22Rv1 (cell line): ENCODE measurements at regions not wholly inside any gene's neighbourhood (a gene's known extent, or its start where the extent isn't known, plus 50 kb on each side); places are given as distances from the start of the nearest gene placed in this dataset.

Source experiments
- H3K27ac ChIP-seq: fragments of 450-650 bp; 2 replicates; pipeline ENCODE4 v1.5.1; 2017
- ZFX ChIP-seq: fragments of 450-650 bp; IDR thresholded peaks from 2 replicates; pipeline ENCODE4 v1.6.1; 2017; ENCODE audit warnings: antibody characterized with exemption, borderline replicate concordance
- TF ChIP-seq, protein P1 (sequence below): fragments of 450-650 bp; IDR thresholded peaks from 2 replicates; pipeline ENCODE4 v1.5.1; 2017; ENCODE audit warnings: mild to moderate bottlenecking

DNA sequence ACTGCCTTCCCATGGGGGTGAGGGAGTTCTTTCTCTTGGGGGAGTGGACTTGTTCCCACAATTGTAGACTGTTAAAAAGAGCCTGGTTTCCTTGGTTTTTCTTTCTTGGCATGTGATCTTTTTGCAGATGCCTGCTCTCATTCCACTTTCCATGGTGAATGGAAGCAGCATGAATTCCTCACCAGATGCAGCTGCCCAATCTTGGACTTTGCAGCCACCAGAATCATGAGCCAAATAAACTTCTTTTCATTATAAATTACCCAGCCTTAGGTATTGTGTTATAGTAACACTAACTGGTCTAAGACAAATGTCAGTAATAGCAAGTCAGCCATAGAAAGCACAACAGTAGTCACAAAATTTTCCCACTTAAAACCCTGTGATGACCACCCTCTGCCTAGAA lies 260.5 kb upstream of the THBS1 start:
- H3K27ac ChIP-seq = no peak overlapping the region
- no peak for TF ChIP-seq ZFX
- TF ChIP-seq, protein P1, sequence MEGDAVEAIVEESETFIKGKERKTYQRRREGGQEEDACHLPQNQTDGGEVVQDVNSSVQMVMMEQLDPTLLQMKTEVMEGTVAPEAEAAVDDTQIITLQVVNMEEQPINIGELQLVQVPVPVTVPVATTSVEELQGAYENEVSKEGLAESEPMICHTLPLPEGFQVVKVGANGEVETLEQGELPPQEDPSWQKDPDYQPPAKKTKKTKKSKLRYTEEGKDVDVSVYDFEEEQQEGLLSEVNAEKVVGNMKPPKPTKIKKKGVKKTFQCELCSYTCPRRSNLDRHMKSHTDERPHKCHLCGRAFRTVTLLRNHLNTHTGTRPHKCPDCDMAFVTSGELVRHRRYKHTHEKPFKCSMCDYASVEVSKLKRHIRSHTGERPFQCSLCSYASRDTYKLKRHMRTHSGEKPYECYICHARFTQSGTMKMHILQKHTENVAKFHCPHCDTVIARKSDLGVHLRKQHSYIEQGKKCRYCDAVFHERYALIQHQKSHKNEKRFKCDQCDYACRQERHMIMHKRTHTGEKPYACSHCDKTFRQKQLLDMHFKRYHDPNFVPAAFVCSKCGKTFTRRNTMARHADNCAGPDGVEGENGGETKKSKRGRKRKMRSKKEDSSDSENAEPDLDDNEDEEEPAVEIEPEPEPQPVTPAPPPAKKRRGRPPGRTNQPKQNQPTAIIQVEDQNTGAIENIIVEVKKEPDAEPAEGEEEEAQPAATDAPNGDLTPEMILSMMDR = no peak

DNA sequence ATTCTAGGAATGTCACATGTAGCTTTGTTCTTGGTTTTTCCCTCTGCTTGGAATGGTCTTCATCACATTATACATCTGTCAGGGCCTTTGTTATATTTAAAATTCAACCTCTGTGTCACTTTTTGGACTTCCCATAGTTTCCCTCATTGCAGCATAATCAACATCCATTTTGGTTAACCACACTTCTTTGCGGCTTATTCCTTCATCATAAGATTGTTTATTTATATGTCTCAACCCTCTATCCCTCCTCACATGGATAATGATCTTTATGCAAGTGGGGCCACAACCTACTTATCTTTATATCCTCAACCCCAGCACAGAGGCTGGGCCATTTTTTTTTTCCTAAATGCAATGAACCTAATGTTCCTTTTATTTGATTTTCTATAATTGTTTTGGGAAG lies 260.0 kb upstream of the THBS1 start:
- no peak overlapping the region for H3K27ac ChIP-seq
- TF ChIP-seq ZFX = no peak
- TF ChIP-seq, protein P1 = no peak

DNA sequence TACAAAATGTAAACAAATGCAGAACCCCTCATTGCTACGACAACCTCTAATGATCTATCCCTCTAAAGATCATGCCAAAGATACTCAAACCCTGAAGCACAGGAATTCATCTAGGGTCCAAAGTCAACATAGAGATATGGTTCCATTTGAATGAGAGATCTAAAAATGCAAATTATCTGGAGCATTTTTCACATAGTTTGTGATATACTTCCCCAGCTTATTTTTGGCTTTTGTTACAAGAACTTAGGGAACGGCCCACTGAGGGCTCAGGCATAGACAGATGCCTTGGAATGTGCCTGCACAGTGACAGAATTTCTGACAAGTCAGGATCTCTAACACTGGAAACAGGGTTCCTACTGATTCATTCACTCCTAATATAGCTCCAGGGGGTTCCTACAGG lies 258.9 kb upstream of the THBS1 start:
- H3K27ac ChIP-seq = no peak overlapping the region
- TF ChIP-seq ZFX = no peak
- TF ChIP-seq, protein P1 = no peak

DNA sequence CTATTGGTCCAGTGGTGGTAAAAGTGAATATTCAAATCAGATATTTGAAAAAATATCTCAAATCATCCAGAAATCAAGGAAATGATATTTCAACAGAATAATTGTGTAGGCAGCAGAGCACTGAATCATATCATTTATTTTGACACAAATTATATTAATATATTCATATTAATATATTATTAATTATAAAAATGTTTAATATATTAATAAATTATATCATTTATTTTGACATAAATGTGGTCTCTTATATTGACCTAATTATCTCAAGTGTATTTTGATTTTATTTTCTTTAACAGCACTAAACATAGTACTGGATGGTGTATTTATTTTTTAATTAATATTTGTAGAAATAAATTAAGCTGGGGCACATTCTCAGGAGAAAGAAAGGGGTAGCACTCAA lies 257.7 kb upstream of the THBS1 start:
- no peak overlapping the region for H3K27ac ChIP-seq
- no peak for TF ChIP-seq ZFX
- TF ChIP-seq, protein P1 = no peak

DNA sequence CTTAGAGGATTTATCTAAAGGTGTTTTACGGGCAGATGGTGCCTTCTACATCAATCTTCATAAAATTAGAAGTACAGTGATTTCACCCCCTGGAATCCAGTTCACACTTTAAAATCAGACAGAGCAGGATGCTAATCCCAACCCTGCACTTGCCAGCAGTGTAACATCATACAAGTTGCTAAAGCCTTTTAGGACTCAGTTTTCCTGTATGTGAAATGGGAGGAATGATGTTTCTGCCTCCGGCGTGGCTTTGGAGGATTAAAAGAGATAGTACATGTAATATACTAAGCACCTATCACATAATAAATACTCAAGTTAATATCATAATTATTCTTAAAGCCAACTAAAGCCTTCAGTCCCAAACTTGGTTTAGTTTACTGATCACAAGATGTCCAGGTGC lies 257.2 kb upstream of the THBS1 start:
- no peak overlapping the region for H3K27ac ChIP-seq
- TF ChIP-seq, protein P1 = no peak
- no peak for TF ChIP-seq ZFX

DNA sequence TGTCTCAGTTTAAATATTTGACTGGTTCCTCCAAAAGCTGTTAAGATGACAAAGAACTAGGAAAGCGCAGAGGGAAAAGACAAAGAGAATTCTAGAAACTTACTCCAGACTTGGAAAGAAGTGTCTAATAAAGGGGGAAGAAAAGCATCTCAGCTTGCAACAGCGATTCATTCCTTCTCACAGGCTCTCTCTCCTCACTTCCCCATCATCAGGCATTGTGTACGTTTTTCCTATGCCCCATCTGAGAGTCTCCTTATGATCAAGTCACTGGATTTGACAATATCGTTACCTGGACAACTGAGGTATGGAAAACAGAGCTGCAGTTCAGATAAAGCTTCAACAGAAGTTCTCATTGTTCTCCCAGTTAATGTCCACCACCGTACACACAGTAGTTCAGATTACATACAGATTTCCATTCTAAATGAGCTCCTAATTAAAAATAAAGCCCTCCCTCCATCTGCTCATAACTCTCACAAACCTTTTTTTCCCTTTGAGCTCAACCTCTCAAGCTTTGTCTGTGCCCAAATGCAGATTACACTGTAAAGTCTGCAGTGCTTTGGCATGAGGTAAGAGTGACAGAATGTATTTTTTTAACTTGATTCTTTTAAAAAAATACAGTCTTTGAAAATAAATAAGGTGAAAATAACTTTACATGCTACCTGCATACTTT lies 254.4 kb upstream of the THBS1 start:
- TF ChIP-seq, protein P1 = no peak
- TF ChIP-seq ZFX = no peak
- H3K27ac ChIP-seq = peak overlapping the region; percentile 45

DNA sequence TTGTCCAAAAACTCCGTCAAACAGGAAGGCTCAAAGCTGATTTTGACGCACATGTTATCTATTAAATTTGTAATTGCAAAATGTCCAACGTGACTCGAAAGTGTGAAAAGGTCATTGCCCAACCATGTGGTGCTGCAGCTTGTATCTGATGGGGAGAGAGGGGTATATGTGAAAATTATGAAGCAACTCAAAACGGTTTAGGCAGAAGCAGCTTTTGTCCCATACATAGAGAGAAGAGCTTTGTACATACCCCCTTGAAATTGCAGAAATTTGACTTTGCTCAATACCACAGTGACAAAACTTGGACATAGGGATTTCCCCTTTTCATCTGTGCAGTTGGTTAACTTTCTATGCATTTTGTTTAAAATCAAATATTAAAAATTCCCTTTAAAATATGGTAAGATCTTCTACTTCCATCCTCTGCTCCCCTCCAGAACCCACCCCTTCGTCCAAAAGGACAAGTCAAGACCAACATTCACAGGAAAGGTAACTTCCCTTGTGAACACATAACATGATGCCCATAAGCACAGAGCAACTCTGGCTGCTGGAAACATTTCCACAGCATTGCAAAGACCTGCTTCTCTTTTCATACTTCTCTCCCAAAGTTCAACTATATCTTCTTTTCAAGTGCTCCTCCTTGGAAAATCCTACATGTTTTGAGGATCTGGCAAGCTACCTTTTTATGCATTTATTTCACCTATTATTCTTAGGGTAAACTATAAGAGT lies 253.7 kb upstream of the THBS1 start:
- no peak for TF ChIP-seq ZFX
- TF ChIP-seq, protein P1 = no peak
- H3K27ac ChIP-seq = peak overlapping the region; percentile 45
